Breast epithelium (tissue), 4 donors: ENCODE measurements at regions not wholly inside any gene's neighbourhood (a gene's known extent, or its start where the extent isn't known, plus 50 kb on each side); places are given as distances from the start of the nearest gene placed in this dataset.

Experiments used
- DNase-seq, 2 donors: peaks; one replicate each; pipeline ENCODE4 v3.0.0-alpha.2; 2019; ENCODE audit warnings: low spot score in 2 of 2
- H3K27ac ChIP-seq, 2 donors: fragments of 200-600 bp; sonication (generic) in 1 of 2; one replicate each; pipeline ENCODE4 v1.5.1; 2016 to 2019; ENCODE audit warnings: mild to moderate bottlenecking in 1 of 2
- H3K27me3 ChIP-seq, 2 donors: fragments of 200-600 bp; sonication (generic) in 1 of 2; one replicate each; pipeline versions ENCODE4 v1.5.1 to v1.6.0; 2017 to 2019; ENCODE audit warnings: control low read depth in 1 of 2, mild to moderate bottlenecking in 1 of 2
- H3K36me3 ChIP-seq: fragments of 200-600 bp; one replicate; pipeline ENCODE4 v1.5.1; 2019
- H3K4me1 ChIP-seq, 2 donors: fragments of 200-600 bp; sonication (generic); one replicate each; pipeline ENCODE4 v1.5.1; 2016 to 2019; ENCODE audit warnings: control low read depth in 1 of 2
- H3K4me3 ChIP-seq, 3 donors: fragments of 200-600 bp; sonication (generic); 1 replicate in 2 of 3; 2 replicates in 1 of 3; pipeline ENCODE4 v1.5.1; 2016 to 2019; ENCODE audit warnings: mild to moderate bottlenecking in 3 of 3, moderate library complexity in 2 of 3
- H3K9me3 ChIP-seq, 2 donors: fragments of 200-600 bp; sonication (generic) in 1 of 2; one replicate each; pipeline ENCODE4 v1.5.1; 2016 to 2019; ENCODE audit warnings: control low read depth in 1 of 2
- POLR2A ChIP-seq: fragments of 450-650 bp; IDR thresholded peaks from one replicate; pipeline ENCODE4 v1.6.1; 2016; ENCODE audit warnings: antibody characterized with exemption, mild to moderate bottlenecking, moderate library complexity
- POLR2AphosphoS5 ChIP-seq, 3 donors: sonication (generic); formaldehyde crosslinking; IDR thresholded peaks; one replicate each; pipeline ENCODE4 v1.6.1; 2017; ENCODE audit warnings: antibody characterized with exemption in 3 of 3
- intact Hi-C: fragments of 100-400 bp; cut with DNase I; formaldehyde crosslinking; loops from one replicate; pipeline ENCODE4 v1.15.1; 2023; ENCODE audit warnings: low total_unique reads
- TF ChIP-seq, protein P1 (sequence below), 3 donors: fragments of 450-650 bp; IDR thresholded peaks; one replicate each; pipeline ENCODE4 v1.5.1; 2016 to 2017; ENCODE audit warnings: antibody characterized with exemption in 3 of 3, mild to moderate bottlenecking in 3 of 3, moderate library complexity in 3 of 3

- DNase-seq = no peak
- H3K4me3 ChIP-seq = no peak overlapping the region
- H3K9me3 ChIP-seq = no peaks in the 10 kb centered on the region
- intact Hi-C loops = no loop called here
- H3K36me3 ChIP-seq = no peaks in the 10 kb centered on the region
- TF ChIP-seq POLR2AphosphoS5 (IDR thresholded peaks at IDR 0.05) (no peak), POLR2A (no peak)
- TF ChIP-seq, protein P1, sequence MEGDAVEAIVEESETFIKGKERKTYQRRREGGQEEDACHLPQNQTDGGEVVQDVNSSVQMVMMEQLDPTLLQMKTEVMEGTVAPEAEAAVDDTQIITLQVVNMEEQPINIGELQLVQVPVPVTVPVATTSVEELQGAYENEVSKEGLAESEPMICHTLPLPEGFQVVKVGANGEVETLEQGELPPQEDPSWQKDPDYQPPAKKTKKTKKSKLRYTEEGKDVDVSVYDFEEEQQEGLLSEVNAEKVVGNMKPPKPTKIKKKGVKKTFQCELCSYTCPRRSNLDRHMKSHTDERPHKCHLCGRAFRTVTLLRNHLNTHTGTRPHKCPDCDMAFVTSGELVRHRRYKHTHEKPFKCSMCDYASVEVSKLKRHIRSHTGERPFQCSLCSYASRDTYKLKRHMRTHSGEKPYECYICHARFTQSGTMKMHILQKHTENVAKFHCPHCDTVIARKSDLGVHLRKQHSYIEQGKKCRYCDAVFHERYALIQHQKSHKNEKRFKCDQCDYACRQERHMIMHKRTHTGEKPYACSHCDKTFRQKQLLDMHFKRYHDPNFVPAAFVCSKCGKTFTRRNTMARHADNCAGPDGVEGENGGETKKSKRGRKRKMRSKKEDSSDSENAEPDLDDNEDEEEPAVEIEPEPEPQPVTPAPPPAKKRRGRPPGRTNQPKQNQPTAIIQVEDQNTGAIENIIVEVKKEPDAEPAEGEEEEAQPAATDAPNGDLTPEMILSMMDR (IDR thresholded peaks at IDR 0.05) = no peak
- H3K4me1 ChIP-seq = no peaks in the 10 kb centered on the region
- no peaks in the 10 kb centered on the region for H3K27me3 ChIP-seq
- no peak overlapping the region for H3K27ac ChIP-seq
Measured at GRCh38 chr2:122077114-122077513, 321.7 kb downstream of the TSN start.

- no peaks in the 10 kb centered on the region for H3K4me1 ChIP-seq
- intact Hi-C loops = loop anchor here (1.0 kb wide), 1 partner anchor 10 kb away; no protein-coding TSS in a partner anchor
- TF ChIP-seq, protein P1 (IDR thresholded peaks at IDR 0.05) = no peak
- no peak for TF ChIP-seq POLR2AphosphoS5 (IDR thresholded peaks at IDR 0.05)
- no peak for TF ChIP-seq POLR2A
- H3K36me3 ChIP-seq = no peaks in the 10 kb centered on the region
- H3K4me3 ChIP-seq = no peak overlapping the region
- H3K27me3 ChIP-seq = no peaks in the 10 kb centered on the region
- no peaks in the 10 kb centered on the region for H3K9me3 ChIP-seq
- no peak overlapping the region for H3K27ac ChIP-seq
- DNase-seq = no peak
Measured at GRCh38 chr2:122077771-122078170, 322.3 kb downstream of the TSN start.

- no peak overlapping the region for H3K27ac ChIP-seq
- no peak overlapping the region for H3K4me3 ChIP-seq
- intact Hi-C loops = loop anchor here (1.0 kb wide), 1 partner anchor 9 kb away; no protein-coding TSS in a partner anchor
- H3K27me3 ChIP-seq = no peaks in the 10 kb centered on the region
- no peaks in the 10 kb centered on the region for H3K4me1 ChIP-seq
- no peaks in the 10 kb centered on the region for H3K9me3 ChIP-seq
- TF ChIP-seq, protein P1 (IDR thresholded peaks at IDR 0.05) = no peak
- TF ChIP-seq POLR2AphosphoS5 (IDR thresholded peaks at IDR 0.05) (no peak), POLR2A (no peak)
- H3K36me3 ChIP-seq = no peaks in the 10 kb centered on the region
- no peak for DNase-seq
Measured at GRCh38 chr2:122078451-122078850, 323.0 kb downstream of the TSN start.

GRCh38 chr2:122079844-122080243, 324.4 kb downstream of the TSN start:
- DNase-seq = no peak
- intact Hi-C loops = no loop called here

GRCh38 chr2:122080316-122080715, 324.9 kb downstream of the TSN start:
- intact Hi-C loops = no loop called here
- Histone ChIP-seq H3K4me3 (no peak overlapping the region), H3K4me1 (no peaks in the 10 kb centered on the region), H3K36me3 (no peaks in the 10 kb centered on the region), H3K27ac (no peak overlapping the region), H3K27me3 (no peaks in the 10 kb centered on the region), H3K9me3 (no peaks in the 10 kb centered on the region)
- DNase-seq = no peak
- TF ChIP-seq POLR2AphosphoS5 (IDR thresholded peaks at IDR 0.05) (no peak), POLR2A (no peak)
- TF ChIP-seq, protein P1 (IDR thresholded peaks at IDR 0.05) = no peak

More at GRCh38 chr2:122079844-122080243, 324.4 kb downstream of the TSN start:
- Histone ChIP-seq H3K27ac (no peak overlapping the region), H3K4me1 (no peaks in the 10 kb centered on the region), H3K27me3 (no peaks in the 10 kb centered on the region), H3K36me3 (no peaks in the 10 kb centered on the region), H3K4me3 (no peak overlapping the region), H3K9me3 (no peaks in the 10 kb centered on the region)
- TF ChIP-seq POLR2AphosphoS5 (IDR thresholded peaks at IDR 0.05) (no peak), POLR2A (no peak)
- TF ChIP-seq, protein P1 (IDR thresholded peaks at IDR 0.05) = no peak
